Stimulated activated CD4-positive, alpha-beta T cell treated with anti-CD3 and anti-CD28 coated beads, Interleukin-12 subunit alpha, Interleukin-12 subunit beta, amount 100 ng/mL, for 48 hours (primary cell): ENCODE measurements at regions not wholly inside any gene's neighbourhood (a gene's known extent, or its start where the extent isn't known, plus 50 kb on each side); places are given as distances from the start of the nearest gene placed in this dataset.

Source experiments
- DNase-seq, 3 donors: peaks; one replicate each; pipeline ENCODE4 v3.0.0-alpha.2; 2020; ENCODE audit warnings: low read depth in 2 of 3, low spot score in 1 of 3

GRCh38 chr10:121168545-121169216, 317.5 kb downstream of the WDR11 start:
- no peak for DNase-seq

GRCh38 chr10:121169406-121169805, 318.2 kb downstream of the WDR11 start:
- DNase-seq: no peak

DNA sequence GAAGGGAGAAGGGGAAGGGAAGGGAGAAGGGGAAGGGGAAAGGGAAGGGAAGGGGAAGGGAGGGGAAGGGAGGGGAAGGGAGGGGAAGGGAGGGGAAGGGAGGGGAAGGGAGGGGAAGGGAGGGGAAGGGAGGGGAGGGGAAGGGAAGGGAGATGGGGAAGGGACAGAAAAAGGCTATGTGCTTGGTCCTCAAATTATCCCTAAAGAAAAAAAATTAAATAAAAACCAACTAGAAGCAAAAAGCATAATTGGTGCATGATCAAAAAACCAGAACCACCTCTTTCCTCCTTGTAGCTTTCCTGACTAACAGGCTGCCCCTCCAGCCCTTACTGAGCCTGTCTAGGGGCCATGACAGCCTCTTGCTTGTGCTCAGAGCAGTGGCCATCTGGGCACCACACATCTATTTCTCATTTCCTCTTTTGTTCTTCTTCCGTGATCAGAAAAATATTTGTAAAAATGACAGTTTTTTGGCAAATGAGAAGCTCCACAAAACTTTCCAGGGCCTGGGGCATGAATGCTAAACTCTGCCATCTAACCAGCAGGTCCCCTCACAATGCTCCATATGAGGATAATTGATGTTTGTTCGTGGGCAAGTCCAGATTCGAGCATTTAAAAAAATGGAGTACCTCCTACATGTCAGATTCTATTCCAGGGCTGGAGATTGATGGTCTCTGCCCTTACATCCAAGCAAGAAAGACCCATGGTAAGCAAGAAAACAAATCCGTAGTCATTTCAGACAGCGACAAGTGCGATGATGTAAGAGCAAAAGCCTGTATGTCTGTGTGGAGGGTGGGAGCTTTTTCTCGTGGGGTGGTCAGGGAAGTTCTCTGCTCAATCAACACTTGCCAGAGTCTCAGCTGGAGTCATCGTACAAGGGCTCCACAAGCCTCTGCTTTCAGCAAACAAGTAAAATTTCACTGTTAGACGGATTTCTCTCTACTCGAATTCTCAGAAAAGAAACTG, 320.9 kb downstream of the WDR11 start:
- DNase-seq: no peak

- DNase-seq: no peak
These were observed 327.8 kb downstream of the WDR11 start for GRCh38 chr10:121179006-121179405.

- no peak for DNase-seq
These were observed 331.1 kb downstream of the WDR11 start for GRCh38 chr10:121182219-121182618.

- DNase-seq: no peak
These were observed 332.1 kb downstream of the WDR11 start for GRCh38 chr10:121183236-121183635.

DNA sequence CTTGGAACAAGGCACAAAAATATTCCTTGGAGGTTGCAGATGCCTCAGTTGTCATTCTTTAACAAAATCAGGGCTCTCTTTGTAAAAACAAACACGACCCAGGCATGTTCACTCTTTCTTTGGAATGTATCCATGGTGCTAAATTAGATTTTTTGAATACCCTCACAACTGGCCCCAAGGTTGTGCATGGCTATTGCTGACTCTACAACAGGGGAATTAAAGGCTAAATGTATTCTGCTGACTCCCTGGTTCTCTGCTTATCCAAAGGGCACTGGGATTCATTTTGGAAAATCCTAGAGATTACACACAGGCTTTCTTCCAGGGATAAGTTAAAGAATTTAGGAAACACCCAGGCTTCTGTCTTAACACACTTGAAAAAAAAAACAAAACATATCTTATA, 332.5 kb downstream of the WDR11 start:
- DNase-seq: no peak

GRCh38 chr10:121185816-121186455, 334.8 kb downstream of the WDR11 start:
- no peak for DNase-seq

- DNase-seq: no peak
These were observed 336.2 kb downstream of the WDR11 start for GRCh38 chr10:121187391-121187790.

DNA sequence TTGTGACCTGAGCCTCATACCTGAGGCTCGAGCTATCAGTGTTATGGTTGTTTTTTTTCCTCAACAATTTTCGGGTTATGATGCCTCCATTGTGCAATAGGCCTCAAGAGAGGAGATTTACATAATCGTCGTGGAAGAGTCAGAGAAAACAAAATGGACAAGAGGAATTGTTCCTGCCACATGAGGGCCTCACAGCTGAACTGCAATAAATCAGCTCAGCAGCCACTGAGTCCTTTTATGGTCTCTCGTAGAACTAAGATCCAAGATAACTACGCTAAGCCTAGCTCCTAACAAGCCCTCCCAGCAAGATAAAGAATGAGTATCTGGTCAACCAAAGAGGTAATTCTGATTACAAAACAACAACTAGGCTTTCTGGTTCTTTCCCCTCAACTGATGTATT, 336.8 kb downstream of the WDR11 start:
- no peak for DNase-seq

- DNase-seq: no peak
These were observed 337.9 kb downstream of the WDR11 start for GRCh38 chr10:121189066-121189465.

DNA sequence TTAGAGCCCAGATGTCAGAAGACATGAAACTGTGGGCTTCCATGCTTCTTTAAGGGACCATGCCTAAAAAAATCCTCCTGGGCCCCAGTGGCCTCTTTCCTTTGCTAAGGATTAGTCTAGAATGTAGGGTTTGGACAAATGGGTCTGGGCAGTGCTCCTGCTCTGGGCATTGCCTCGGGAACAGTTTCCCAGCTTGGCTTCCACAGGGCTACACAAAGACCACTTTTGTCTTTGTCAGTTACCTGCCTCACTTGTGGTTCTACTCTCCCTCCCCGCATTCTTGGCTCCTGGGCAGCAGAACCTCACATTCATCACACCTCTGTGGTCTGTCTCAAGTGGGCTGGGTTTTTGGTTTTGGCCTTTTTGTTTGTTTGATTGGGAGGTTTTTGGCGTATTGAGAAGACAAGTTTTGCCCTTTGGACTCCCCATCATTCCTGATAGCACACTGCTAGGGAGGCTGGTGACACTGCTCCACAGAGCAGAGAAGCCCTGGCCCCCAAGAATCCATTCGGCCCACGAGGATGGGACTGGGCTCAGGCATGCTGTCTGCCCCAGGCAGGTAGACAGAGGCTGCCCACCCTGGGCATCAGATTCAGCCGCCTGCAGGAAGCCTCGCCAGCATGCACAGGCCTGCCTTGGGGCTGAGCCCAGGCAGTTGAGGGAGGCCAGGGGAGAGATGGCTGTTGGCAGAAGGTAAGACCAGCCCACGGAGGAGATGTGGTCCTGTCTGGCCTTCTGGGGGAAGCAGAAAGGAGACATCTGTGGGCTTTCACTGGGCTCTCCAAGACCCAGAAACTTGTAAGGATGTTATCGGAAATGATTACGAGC, 343.7 kb downstream of the WDR11 start:
- DNase-seq: no peak

GRCh38 chr10:121195524-121195910, 344.4 kb downstream of the WDR11 start:
- no peak for DNase-seq

GRCh38 chr10:121199081-121199480, 347.9 kb downstream of the WDR11 start:
- no peak for DNase-seq

- no peak for DNase-seq
These were observed 354.5 kb downstream of the WDR11 start for GRCh38 chr10:121205625-121206024.

- no peak for DNase-seq
These were observed 360.3 kb downstream of the WDR11 start for GRCh38 chr10:121211446-121211845.

DNA sequence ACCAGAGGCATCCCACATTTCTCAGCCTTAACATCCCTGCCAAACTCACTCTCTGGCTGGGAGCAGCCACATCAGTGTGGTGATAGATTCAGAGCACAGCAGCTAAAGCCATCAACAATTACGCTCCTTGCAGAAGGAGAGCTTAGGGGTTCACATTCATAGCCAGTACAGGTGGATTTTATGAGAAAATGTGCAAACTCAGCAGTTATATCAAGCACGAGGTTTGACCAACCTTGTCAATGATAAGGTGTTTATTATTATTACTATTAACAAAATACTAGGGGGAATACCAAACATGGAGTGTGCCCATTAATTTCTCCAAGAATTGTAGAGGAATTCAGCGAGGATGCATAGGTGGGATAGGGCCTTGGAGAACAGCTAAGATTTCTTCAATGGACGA, 362.3 kb downstream of the WDR11 start:
- no peak for DNase-seq

DNA sequence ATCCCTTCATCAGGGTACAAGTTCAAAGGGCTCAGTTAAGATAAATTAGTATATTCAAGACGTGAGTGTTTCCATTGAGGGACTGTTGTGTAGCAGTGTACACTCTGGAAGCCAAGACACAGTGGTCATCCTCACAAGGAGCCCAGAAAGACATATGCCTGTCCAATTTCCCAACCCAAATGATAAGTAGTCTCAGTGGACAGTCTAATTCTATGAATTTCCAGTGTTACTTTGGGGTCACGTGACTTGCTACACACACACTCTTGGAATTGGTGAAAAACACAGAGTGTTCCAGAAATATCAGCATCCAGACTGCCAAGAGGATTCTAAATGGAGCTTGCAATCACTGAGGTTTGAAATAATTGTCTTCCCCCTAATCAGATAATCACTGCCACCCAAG, 365.1 kb downstream of the WDR11 start:
- DNase-seq: no peak

DNA sequence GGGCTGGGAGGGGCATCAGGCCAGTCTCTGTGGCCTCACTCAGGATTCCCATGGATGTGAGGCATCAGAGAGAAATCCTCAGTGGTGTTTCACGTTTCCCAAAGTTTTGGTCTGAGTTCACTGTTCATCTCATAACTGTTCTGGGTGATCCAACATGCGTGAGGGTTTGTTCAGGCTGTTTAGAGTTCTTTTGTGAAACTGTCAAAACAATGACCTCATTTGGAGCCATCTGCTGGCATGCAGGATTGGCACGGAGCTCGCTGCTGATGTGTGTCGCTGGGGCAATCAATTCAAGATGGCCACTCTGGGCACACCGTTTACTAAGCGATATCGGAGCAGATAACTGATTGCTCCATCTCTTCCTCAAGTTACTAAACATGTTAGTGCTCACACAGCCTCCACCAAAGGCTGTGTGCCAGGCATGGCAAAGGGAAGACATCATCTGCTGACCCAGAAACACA, 365.6 kb downstream of the WDR11 start:
- no peak for DNase-seq

DNA sequence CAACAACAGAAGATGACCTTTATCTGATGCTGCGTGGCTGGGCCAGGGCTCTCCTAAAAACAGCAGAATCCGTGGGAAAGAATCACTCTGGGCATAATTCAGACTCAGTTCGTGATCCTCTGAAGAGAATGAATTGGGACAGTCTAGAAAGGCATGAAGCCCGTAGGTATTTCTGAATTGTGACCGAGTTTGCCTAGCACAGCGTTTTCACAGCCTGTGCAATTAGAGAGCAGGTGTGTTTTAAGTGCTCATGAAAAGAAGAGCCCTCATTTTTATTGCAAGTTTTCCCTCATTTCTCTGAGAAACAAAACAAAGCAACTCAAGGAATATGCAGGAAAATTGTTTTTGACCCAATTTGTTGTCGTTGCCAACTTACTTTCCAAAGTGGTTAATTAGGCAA, 366.2 kb downstream of the WDR11 start:
- DNase-seq: no peak

- no peak for DNase-seq
These were observed 369.9 kb downstream of the WDR11 start for GRCh38 chr10:121221072-121221471.
